Tibial artery (tissue), 4 donors: ENCODE measurements at regions not wholly inside any gene's neighbourhood (a gene's known extent, or its start where the extent isn't known, plus 50 kb on each side); places are given as distances from the start of the nearest gene placed in this dataset.

Experiments used
- DNase-seq, 2 donors: peaks; one replicate each; pipeline ENCODE4 v3.0.0-alpha.2; 2019
- H3K27ac ChIP-seq, 2 donors: fragments of 200-600 bp; sonication (generic) in 1 of 2; 1 replicate in 1 of 2; 2 replicates in 1 of 2; pipeline ENCODE4 v1.5.1; 2018 to 2019; ENCODE audit warnings: mild to moderate bottlenecking in 1 of 2
- H3K27me3 ChIP-seq, 2 donors: fragments of 200-600 bp; sonication (generic) in 1 of 2; one replicate each; pipeline versions ENCODE4 v1.5.1 to v1.6.0; 2016 to 2019
- H3K36me3 ChIP-seq, 3 donors: fragments of 200-600 bp; sonication (generic) in 2 of 3; one replicate each; pipeline ENCODE4 v1.5.1; 2016 to 2019; ENCODE audit warnings: mild to moderate bottlenecking in 2 of 3
- H3K4me1 ChIP-seq, 4 donors: fragments of 200-600 bp; sonication (generic) in 2 of 4; 1 replicate in 3 of 4; 2 replicates in 1 of 4; pipeline ENCODE4 v1.5.1; 2016 to 2019
- H3K4me3 ChIP-seq, 2 donors: fragments of 200-600 bp; sonication (generic) in 1 of 2; 1 replicate in 1 of 2; 2 replicates in 1 of 2; pipeline ENCODE4 v1.5.1; 2018 to 2019; ENCODE audit warnings: mild to moderate bottlenecking in 2 of 2
- H3K9me3 ChIP-seq, 3 donors: fragments of 200-600 bp; sonication (generic) in 1 of 3; one replicate each; pipeline ENCODE4 v1.5.1; 2016 to 2019
- CTCF ChIP-seq, 2 experiments: fragments of 200-600 bp in 1 of 2; fragments of 450-650 bp in 1 of 2; IDR thresholded peaks; one replicate each; pipeline ENCODE4 v1.5.1; 2017 to 2019; ENCODE audit warnings: antibody characterized with exemption in 2 of 2, mild to moderate bottlenecking in 1 of 2, moderate library complexity in 1 of 2
- intact Hi-C: fragments of 100-400 bp; cut with DNase I; formaldehyde crosslinking; loops from one replicate; pipeline ENCODE4 v1.15.0; 2023; ENCODE audit warnings: low total_unique reads

GRCh38 chr14:66152302-66152701, 333.9 kb upstream of the CCDC196 start:
- H3K36me3 ChIP-seq, result no peaks in the 10 kb centered on the region
- DNase-seq, result no peak
- H3K4me1 ChIP-seq, result peaks cover 0 to 3% (median 0%) of the 10 kb centered on the region in 4 donors
- H3K4me3 ChIP-seq, result no peak overlapping the region
- H3K27me3 ChIP-seq, result no peaks in the 10 kb centered on the region
- intact Hi-C loops, result no loop called here
- H3K27ac ChIP-seq, result no peak overlapping the region
- no peaks in the 10 kb centered on the region for H3K9me3 ChIP-seq
- no peak for TF ChIP-seq CTCF (IDR thresholded peaks at IDR 0.05)

- no peak overlapping the region for H3K4me3 ChIP-seq
- H3K36me3 ChIP-seq, result no peaks in the 10 kb centered on the region
- intact Hi-C loops, result no loop called here
- peaks cover 0 to 3% (median 0%) of the 10 kb centered on the region in 4 donors for H3K4me1 ChIP-seq
- H3K27me3 ChIP-seq, result no peaks in the 10 kb centered on the region
- no peaks in the 10 kb centered on the region for H3K9me3 ChIP-seq
- no peak for DNase-seq
- TF ChIP-seq CTCF (IDR thresholded peaks at IDR 0.05), result no peak
- H3K27ac ChIP-seq, result no peak overlapping the region
Observed at GRCh38 chr14:66152747-66153146, 333.4 kb upstream of the CCDC196 start.

GRCh38 chr14:66163023-66163422, 323.1 kb upstream of the CCDC196 start:
- intact Hi-C loops, result no loop called here
- no peaks in the 10 kb centered on the region for H3K9me3 ChIP-seq
- no peaks in the 10 kb centered on the region for H3K36me3 ChIP-seq
- no peaks in the 10 kb centered on the region for H3K4me1 ChIP-seq
- no peak for DNase-seq
- no peak overlapping the region for H3K4me3 ChIP-seq
- no peaks in the 10 kb centered on the region for H3K27me3 ChIP-seq
- H3K27ac ChIP-seq, result no peak overlapping the region
- TF ChIP-seq CTCF (IDR thresholded peaks at IDR 0.05), result no peak

GRCh38 chr14:66165337-66165736, 320.8 kb upstream of the CCDC196 start:
- TF ChIP-seq CTCF (IDR thresholded peaks at IDR 0.05), result no peak
- no peaks in the 10 kb centered on the region for H3K4me1 ChIP-seq
- H3K27ac ChIP-seq, result no peak overlapping the region
- intact Hi-C loops, result no loop called here
- H3K27me3 ChIP-seq, result no peaks in the 10 kb centered on the region
- H3K9me3 ChIP-seq, result no peaks in the 10 kb centered on the region
- DNase-seq, result no peak
- H3K4me3 ChIP-seq, result no peak overlapping the region
- H3K36me3 ChIP-seq, result no peaks in the 10 kb centered on the region

- no peak for TF ChIP-seq CTCF (IDR thresholded peaks at IDR 0.05)
Observed at GRCh38 chr14:66174453-66174891, 311.7 kb upstream of the CCDC196 start.

GRCh38 chr14:66177935-66178334, 308.2 kb upstream of the CCDC196 start:
- H3K36me3 ChIP-seq, result no peaks in the 10 kb centered on the region
- intact Hi-C loops, result no loop called here
- H3K27ac ChIP-seq, result no peak overlapping the region
- no peak for TF ChIP-seq CTCF (IDR thresholded peaks at IDR 0.05)
- no peaks in the 10 kb centered on the region for H3K27me3 ChIP-seq
- no peak overlapping the region for H3K4me3 ChIP-seq
- no peaks in the 10 kb centered on the region for H3K9me3 ChIP-seq
- no peaks in the 10 kb centered on the region for H3K4me1 ChIP-seq
- no peak for DNase-seq

More at GRCh38 chr14:66174453-66174891, 311.7 kb upstream of the CCDC196 start:
- Histone ChIP-seq H3K4me3 (no peak overlapping the region), H3K9me3 (no peaks in the 10 kb centered on the region), H3K36me3 (no peaks in the 10 kb centered on the region), H3K4me1 (no peaks in the 10 kb centered on the region), H3K27me3 (no peaks in the 10 kb centered on the region), H3K27ac (no peak overlapping the region)
- intact Hi-C loops, result no loop called here
- DNase-seq, result no peak
